NCI-H2107 (cell line): ENCODE measurements at regions not wholly inside any gene's neighbourhood (a gene's known extent, or its start where the extent isn't known, plus 50 kb on each side); places are given as distances from the start of the nearest gene placed in this dataset.
"Not testable (repeated sequence)": the region's sequence is repeated elsewhere in the genome, so short reads cannot be mapped to it uniquely, and the experiment has no call there.

ENCODE experiments used
- DNase-seq: peaks from one replicate; lab custom pipeline; 2025; lab: John Stamatoyannopoulos, UW

DNA sequence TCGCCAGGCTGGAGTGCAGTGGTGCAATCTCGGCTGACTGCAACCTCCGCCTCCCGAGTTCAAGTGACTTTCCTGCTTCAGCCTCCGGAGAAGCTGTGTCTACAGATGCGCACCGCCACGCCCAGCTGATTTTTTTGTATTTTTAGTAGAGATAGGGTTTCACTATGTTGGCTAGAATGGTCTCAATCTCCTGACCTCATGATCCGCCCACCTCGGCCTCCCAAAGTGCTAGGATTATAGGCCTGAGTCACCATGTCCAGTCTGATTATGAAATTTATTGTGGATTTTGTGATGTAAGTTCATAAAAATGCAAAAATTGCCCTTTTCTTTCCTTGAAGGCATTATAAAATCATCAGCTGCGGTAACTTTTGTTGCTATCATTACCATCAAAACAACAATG is 1688.3 kb upstream of the ADGRL3 start:
- DNase-seq: not testable (repeated sequence)

DNA sequence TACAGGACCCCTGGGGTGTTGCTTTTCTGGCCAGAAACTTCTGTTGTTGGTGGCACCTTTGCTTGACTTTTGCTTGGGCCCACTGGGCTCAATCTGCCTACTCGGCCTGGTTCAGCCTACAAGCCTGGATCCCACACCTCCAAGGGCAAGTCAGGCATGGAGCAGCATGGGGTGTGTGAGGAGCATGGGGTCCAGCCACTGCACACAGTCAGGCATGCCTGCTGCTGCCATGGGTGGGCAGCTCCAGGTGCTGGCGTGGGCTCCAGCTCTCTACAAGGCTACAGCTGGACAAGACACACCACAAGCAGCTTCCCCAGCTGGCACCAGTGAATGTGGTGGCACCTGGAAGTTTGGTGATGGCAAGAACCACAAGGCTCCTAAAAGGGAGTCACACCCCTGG is 1683.1 kb upstream of the ADGRL3 start:
- no peak for DNase-seq

DNA sequence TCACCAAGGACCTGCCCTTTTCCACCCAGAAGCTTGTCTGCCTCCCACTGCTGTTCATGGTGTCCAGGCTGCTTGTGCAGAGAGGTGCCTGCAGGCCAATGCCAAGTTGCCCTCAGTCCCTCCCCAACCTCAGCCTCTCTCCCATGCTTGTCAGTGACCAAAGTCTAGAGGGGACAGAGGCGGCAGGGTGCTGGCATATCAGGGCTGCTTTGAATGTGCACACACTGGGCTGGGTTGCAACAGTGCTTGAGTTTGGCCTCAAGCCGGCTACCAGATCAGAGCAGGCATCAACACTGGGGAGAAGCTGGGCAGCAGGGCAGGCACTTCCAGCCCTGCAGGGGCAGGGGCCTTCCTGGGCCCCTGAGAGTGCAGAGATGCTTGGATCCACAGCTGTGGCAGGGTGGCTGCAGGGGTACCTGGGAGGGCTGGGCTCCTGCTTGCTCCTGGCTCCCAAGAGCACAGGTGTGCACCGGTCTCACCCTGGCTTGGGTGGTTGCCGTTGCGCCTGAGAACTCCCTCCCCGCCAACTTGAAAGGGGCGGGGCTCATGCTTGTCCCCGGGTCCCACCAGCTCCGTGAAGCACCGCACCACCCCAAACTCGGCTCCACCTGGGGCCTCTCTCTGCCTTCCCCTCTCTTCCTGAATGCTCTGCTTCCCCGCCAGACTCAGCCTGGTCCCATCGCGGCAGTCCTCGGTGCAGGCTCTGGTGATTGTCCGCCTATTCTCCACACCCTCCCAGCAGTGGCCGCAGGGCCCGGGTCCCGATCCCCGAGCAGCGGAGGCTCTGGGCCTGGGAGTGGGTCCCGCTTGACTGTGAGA is 1681.9 kb upstream of the ADGRL3 start:
- DNase-seq: no peak

DNA sequence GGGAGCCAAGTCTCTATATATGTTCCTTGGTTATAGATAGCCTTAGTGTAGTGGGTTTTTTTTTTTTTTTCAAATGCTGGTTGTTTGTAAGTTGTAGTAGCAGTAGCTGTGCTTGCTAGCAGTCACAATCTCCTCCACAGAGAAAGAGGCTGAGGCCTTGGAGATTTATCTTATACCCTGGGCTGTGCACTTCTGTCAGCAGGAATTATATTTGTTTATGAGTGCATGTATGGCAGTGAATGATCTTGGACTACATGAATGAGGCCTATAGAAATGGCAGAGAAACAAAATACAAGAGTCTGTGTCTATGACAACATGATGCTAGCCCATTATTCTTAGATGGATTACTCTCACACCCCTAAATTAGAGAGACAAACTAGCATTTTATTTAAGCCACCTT is 1674.2 kb upstream of the ADGRL3 start:
- no peak for DNase-seq

DNA sequence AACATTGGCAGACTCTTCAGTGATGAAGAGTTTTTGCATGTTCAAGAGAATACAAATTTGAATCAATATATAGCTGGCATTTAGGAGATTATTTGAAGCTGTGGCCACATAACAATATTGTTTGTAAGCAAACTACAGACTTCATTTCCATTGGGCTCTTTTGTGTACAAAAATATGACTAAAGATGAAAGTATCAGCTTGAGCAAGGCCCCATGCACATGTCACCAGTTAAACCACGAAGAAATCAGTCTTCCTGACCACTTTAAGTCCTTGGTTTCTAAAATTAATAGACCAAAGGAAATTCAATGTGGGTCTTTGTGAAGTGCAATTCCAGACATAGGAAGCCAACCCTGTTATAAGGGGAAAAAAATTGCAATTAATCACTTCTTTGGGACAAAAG is 1664.6 kb upstream of the ADGRL3 start:
- DNase-seq: no peak

DNA sequence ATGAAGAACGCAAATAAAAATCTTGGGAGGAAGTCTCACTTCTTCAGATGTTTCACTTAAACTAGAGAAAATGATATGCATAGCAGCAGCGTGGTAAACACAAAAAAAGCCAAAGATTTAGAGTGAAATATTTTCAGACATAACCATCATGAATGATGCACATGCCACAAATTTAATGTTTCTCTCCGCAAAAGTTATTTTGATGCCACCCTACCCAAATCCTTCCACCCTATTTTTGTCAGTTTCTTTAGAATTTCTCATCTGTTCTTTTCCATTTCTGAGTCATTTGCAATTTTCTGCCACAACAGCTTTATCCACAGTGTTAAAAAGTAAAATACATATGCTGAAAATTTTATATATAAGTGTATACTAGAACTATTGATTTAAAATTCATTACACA is 1663.7 kb upstream of the ADGRL3 start:
- no peak for DNase-seq

DNA sequence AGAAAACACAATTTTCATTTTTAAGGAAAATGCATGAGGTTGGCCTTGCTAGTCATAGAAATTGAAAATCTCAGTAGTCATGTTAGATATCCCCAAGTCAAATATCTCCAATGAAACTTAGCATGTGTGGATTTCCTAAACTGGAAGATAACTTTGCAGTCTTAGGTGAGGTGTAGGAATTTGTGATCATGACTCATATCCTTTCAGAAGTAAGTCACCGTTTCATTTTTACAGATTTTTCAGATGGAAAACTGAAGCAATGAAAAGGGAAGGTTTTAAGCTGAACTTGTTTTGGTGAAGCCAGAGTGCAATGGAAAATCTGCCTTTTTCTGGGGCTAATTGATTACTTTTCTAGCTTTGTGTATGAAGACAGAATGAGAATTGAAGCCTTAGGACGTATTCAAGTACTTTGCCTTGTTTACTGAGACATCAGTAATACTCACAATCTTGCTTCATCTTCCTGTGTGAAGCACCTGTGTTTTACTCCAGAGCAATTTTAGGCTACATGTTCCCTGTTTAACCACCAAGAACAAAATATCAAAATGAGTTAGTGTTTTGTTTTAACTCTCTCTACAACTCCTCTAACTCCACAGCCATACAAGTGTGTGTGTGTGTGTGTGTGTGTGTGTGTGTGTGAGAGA is 1662.8 kb upstream of the ADGRL3 start:
- DNase-seq: no peak

DNA sequence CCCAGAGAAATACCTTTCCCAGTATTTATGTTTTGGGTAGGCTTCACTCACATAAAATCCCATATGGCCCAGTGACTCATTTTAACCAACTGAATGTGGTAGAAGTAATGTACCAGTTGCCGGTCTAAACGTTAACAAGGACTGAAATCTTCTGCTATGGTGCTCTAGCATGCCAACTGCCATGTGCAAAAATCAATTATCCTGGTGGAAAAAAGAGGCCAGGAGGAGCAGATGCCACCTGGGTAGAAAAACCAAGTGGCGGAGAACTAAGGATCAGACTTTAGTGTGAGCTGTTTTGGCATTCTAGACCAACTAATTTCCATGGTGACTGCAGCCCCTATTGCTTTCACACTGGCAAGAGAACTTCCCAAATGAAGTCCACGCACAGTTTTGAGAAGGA is 1660.7 kb upstream of the ADGRL3 start:
- no peak for DNase-seq

DNA sequence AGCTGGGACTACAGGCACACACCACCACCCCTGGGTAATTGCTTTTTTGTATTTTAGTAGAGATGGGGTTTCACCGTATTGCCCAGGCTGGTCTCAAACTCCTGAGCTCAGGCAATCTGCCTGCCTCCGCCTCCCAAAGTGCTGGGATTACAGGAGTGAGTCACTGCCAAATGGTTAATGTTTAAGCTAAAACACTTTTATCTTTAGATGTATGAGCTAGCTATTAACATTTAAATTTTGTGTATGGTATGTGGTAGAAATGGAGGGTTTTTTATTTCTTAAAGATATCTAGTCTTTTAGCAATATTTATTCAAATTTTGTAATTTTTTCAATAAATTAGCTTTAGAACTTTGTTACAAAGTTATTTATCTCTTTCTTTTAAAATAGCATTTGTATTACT is 1659.8 kb upstream of the ADGRL3 start:
- no peak for DNase-seq

DNA sequence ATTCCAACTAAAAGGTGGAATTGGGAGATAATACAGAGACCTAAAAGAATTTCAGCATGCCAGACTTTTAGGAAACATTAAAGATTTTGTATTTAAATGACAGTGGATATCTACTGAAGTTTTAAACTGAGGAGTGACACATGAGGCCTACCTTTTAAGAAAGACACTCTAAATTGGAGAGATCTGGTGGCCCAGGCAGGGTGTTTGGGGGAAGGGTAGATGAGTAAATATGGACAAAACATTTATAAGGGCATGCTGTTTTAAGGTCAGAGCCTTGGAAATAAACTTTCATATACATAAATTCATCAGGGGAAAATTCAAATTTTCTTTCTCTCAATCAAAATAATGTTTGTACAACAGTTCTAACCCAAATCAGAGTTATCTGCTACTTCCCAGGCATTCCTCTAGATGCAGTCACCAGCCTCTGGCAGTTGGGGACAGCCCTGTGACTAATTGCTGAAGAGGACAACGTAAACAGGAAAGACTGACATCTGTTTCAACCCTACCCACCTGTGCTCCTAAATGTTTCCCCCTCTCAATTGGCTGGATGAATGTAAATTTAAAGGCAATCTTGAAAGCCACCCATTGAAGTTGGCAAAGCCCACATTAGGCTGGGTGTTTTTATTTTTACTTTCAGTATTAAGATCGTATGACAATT is 1646.9 kb upstream of the ADGRL3 start:
- no peak for DNase-seq

DNA sequence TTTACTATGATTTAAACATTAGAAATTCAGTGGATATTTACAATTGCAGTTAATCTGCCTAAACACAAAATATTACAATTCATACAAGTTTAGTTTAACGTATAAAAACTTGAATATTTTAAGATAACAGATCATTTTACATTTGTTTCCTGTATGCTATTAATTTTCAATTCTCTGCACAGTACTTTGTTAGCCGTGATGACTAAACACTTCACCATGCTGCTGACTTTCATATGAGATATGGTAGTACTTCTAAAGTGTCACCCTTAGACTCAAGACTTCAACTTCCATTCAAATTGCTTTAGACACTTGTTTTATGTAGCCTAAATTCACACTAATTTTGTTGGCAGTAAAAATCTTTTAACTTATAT is 1646.4 kb upstream of the ADGRL3 start:
- no peak for DNase-seq

DNA sequence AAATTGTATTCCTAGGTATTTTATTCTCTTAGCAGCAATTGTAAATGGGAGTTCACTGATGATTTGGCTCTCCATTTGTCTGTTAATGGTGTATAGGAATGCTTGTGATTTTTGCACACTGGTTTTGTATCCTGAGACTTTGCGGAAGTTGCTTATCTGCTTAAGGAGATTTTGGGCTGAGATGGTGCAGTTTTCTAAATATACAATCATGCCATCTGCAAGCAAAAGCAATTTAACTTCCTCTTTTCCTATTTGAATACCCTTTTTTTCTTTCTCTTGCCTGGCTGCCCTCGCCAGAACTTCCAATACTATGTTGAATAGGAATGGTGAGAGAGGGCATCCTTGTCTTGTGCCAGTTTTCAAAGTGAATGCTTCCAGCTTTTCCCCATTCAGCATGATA is 1643.9 kb upstream of the ADGRL3 start:
- DNase-seq: not testable (repeated sequence)

DNA sequence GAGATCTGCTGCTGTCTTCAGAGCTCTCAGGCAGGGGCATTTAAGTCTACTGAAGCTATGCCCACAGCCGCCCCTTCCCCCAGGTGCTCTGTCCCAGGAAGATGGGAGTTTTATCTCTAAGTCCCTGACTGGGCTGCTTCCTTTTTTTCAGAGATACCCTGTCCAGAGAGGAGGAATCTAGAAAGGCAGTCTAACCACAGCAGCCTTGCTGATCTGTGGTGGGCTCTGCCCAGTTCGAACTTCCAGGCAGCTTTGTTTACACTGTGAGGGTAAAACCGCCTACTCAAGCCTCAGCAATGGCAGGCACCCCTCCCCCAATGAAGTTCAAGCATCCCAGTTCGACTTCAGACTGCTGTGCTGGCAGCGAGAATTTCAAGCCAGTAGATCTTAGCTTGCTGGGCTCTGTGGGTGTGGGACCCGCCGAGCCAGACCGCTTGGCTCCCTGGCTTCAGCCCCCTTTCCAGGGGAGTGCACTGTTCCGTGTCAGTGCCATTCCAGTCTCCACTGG is 1639.9 kb upstream of the ADGRL3 start:
- DNase-seq: not testable (repeated sequence)

DNA sequence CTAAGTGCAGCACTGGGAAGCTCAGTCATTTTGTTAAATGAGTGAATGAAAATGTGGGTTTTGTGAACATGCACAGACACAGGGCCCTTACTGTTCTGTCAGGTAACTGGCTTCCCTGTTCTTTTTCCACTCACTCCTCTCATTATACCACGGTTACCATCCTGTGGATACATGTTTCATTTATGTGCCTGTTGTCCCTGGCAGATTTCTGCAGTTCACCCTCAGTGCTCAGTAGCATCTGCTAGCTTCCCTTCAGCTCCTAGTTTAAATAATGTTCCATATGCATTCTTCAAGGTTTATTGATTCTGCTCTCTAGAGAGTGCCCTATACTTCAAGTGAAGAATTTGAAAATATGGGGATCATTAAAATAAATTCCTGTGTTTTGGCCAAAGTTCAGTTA is 1634.3 kb upstream of the ADGRL3 start:
- no peak for DNase-seq

DNA sequence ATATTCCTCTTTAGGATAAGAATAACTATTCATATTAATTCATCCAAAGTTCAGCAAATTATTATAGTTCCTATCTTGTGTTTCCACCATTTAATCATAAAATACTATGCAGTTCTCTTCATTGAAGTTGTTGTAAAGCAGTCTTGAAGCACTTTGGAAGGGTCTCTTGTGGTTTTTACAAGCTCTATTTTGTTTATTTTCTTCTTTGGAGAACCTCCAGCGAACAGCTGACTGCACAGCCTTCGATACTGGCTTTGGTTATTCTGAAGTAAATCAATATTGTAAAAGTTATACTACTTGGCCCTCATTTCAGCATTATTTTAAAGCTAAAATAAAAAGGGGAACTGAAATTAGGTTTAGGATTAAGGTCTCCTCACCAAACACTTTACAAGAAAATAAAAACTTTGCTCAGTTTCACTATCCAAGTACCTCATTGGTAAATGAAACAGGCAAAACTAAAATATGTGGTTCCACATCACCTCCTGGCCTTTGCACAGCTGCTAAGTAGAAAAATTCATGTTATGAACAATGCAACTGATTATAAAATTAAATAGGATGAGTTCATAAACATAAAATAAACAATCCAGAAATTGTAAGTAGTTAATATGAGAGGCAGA is 1629.2 kb upstream of the ADGRL3 start:
- DNase-seq: no peak

DNA sequence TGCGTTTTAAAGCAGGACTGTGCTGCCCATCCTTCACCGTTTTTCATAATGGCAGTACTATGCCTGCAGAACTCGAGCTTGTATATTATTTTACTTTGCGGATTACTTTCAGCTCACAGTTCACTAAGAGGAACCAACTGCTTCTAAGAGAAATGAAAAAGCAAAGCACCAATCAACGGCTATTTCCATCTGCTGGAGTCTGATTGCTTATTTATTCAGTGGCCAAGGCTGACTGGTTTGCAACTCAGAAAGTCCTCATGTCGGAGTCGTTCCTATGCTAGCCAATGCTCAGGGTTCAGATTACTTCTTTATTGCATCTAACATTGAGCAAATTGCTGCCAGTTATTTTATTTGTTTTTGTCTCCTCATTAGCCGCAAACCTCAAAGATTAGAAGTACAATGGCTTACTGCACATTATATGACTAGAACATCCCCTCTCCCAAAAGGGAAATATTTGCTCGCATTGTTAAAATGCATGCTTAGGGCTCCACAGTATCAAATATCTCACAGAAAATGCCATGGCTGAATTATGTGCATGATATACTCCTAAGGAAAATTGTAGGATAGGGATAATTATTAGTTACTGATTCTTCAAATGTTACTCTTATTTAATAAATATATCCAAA is 1628.2 kb upstream of the ADGRL3 start:
- DNase-seq: peak; percentile 4

DNA sequence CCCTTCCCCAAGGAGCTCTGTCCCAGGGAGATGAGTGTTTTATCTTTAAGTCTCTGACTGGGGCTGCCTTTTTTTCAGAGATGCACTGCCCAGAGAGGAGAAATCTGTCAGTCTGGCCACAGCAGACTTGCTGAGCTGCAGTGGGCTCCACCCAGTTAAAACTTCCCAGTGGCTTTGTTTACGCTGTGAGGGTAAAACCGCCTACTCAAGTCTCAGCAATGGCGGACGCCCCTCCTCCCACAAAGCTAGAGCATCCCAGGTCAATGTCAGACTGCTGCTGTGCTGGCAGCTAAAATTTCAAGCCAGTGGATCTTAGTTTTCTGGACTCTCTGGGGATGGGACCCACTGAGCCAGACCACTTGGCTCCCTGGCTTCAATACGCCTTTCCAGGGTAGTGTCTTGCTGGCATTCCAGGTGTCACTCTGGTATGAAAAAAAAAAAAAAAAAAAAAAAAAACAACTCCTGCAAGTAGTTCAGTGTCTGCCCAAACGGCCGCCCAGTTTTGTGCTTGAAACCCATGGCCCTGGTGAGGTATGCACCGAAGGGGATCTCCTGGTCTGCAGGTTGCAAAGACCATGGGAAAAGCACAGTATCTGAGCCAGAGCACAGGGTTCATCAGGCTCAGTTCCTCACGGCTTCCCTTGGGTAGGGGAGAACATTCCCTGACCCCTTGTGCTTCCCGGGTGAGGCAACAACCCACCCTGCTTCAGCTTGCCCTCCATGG is 1616.1 kb upstream of the ADGRL3 start:
- no peak for DNase-seq

DNA sequence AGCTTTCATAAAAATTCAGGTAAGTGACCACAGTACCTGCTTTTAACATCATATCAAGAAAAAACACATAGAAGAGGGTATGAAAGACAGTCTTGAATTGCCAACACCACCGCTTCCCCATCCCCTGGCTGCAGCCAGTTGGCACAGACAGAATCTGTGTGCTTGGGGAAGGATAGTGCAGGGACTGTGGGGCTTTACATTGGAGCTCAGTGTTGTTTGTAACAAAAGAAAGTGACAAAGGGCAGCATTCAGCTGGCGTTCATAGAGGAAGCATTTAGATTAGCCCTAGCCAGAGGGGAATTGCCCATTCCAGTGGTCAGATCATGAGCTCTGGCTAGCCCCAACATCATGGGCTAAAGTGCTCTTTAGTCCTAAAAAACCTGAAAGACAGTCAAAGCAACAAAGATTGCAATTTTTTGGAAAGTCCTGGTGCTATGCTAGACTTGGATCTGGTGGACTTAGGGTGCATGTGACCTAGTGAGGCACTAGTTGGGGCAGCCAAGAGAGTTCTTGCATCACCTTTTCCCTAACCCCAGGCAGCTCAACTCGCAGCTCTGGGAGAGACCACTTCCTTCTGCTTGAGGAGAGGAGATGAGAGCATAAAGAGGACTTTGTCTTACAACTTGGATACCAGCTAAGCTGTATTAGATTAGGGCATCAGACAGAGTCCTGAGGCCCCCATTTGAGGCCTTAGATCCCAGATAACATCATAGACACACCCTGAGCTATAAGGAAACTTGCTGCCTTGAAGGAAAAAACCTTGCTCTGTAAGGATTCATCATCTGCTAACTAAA is 1602.4 kb upstream of the ADGRL3 start:
- no peak for DNase-seq

DNA sequence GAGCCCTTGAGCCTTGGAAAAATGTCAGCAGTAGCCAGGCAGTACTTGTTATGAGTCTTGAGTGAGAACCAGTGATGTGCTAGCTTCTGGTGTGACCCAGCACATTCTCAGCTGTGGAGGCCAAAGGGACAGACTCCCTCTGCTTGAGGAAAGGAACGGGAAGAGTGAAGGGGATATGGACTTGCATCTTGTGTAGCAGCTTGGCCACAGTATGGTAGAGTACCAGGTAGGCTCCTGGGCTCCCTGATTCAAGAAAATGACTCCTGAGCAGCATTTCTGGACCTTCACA is 1601.9 kb upstream of the ADGRL3 start:
- no peak for DNase-seq

DNA sequence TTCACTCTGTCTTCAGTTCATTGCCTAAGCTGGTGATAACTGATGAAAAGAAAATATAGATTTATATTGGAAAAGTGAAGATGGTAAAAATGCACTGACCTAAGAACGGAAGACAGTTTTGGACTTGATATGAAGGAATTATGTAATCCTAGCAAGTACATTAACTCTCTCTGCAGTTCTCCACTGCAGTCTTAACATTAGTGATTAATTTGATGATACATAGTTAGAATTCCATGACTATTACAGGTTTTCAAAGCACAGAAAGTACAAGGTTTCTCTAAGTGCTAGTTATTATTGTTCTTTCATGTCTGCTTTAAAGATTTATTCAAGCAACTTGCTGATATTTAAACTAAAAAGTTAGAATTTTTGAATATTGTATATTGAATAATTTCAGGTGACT is 1591.7 kb upstream of the ADGRL3 start:
- no peak for DNase-seq

DNA sequence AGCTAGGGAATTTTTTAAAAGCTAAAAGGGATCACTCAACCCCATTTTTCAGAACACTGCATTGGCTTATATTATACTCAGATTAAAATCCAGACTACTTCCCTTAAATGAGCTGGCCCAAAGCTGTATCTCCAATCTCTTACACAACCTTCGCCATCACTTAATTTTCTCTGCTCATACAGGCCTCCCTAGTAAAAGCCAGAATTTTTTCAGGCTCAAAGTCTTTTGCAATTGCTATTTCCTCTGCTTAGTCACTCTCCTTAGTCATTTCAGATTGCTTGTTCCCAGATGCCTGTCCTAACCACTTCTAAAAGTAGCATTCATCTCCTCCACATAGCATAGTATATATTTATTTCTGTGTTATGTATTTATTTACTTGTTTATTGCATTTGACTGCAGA is 1587.9 kb upstream of the ADGRL3 start:
- DNase-seq: no peak
